SU-DHL-6 (cell line): ENCODE measurements at regions not wholly inside any gene's neighbourhood (a gene's known extent, or its start where the extent isn't known, plus 50 kb on each side); places are given as distances from the start of the nearest gene placed in this dataset.
"Not testable (repeated sequence)": the region's sequence is repeated elsewhere in the genome, so short reads cannot be mapped to it uniquely, and the experiment has no call there.

Experiments used
- H2AFZ ChIP-seq: fragments of 200-600 bp; sonication (generic); 2 replicates; pipeline ENCODE4 v1.6.1; 2014; ENCODE audit warnings: low read depth, mild to moderate bottlenecking, moderate library complexity, mixed read lengths, antibody characterized with exemption, low read length; ENCODE audit not compliant: severe bottlenecking
- H3F3A ChIP-seq: fragments of 200-600 bp; shearing (Covaris generic); 2 replicates; pipeline ENCODE4 v1.6.0; 2016; ENCODE audit warnings: antibody characterized with exemption, mild to moderate bottlenecking; ENCODE audit not compliant: insufficient read depth
- H3K27ac ChIP-seq: fragments of 200-600 bp; sonication (generic); 2 replicates; pipeline ENCODE4 v1.5.1; 2016; ENCODE audit warnings: low read depth, mild to moderate bottlenecking, low read length, moderate library complexity, mixed read lengths
- H3K27me3 ChIP-seq: fragments of 200-600 bp; sonication (generic), shearing (Covaris generic); 2 replicates; pipeline ENCODE4 v1.6.0; 2014; ENCODE audit warnings: mild to moderate bottlenecking, low read length
- H3K36me3 ChIP-seq: fragments of 200-600 bp; sonication (generic); 2 replicates; pipeline ENCODE4 v1.6.1; 2014; ENCODE audit warnings: mild to moderate bottlenecking, low read length, mixed read lengths
- H3K4me2 ChIP-seq: fragments of 300-600, 200-600 bp; shearing (Covaris generic), sonication (generic); 2 replicates; pipeline ENCODE4 v1.6.0; 2014; ENCODE audit warnings: low read length, low read depth, mild to moderate bottlenecking; ENCODE audit not compliant: poor library complexity, severe bottlenecking
- H3K4me3 ChIP-seq: fragments of 200-600 bp; sonication (generic); 2 replicates; pipeline ENCODE4 v1.5.1; 2014; ENCODE audit warnings: antibody characterized with exemption, low read length, mild to moderate bottlenecking, mixed read lengths; ENCODE audit not compliant: insufficient read depth, poor library complexity, severe bottlenecking
- H3K79me2 ChIP-seq: fragments of 200-600 bp; sonication (generic); 2 replicates; pipeline ENCODE4 v1.6.1; 2014; ENCODE audit warnings: mild to moderate bottlenecking, low read length, moderate library complexity; ENCODE audit not compliant: insufficient read depth
- H3K9ac ChIP-seq: fragments of 200-600 bp; sonication (generic); 2 replicates; pipeline ENCODE4 v1.7.0; 2014; ENCODE audit warnings: mild to moderate bottlenecking, low read length
- H3K9me2 ChIP-seq: fragments of 200-600 bp; sonication (generic); replicated peaks from 2 replicates; pipeline ENCODE4 v1.6.1; 2014; ENCODE audit warnings: low read length; ENCODE audit not compliant: insufficient read depth
- H3K9me3 ChIP-seq: fragments of 200-600 bp; sonication (generic); 2 replicates; pipeline ENCODE4 v1.6.1; 2014; ENCODE audit warnings: low read length, mixed read lengths; ENCODE audit not compliant: insufficient read depth
- H4K20me1 ChIP-seq: fragments of 200-600 bp; sonication (generic); 2 replicates; pipeline ENCODE4 v1.6.1; 2014; ENCODE audit warnings: low read depth, mild to moderate bottlenecking, antibody characterized with exemption, low read length, moderate library complexity, mixed read lengths
- EZH2phosphoT487 ChIP-seq: fragments of 200-600 bp; sonication (generic), shearing (Covaris generic); conservative IDR thresholded peaks from 2 replicates; pipeline ENCODE4 v1.6.1; 2018; ENCODE audit warnings: mild to moderate bottlenecking, antibody characterized with exemption, low read length, moderate library complexity, mixed read lengths
- TF ChIP-seq, protein P1 (sequence below): fragments of 200-600 bp; sonication (generic); IDR thresholded peaks from one replicate; pipeline ENCODE4 v1.5.1; 2017; ENCODE audit warnings: antibody characterized with exemption, mild to moderate bottlenecking, low read length, moderate library complexity; ENCODE audit not compliant: insufficient read depth, poor library complexity, severe bottlenecking

GRCh38 chr12:114812858-114813761 is 129.1 kb upstream of the TBX3 start:
- Histone ChIP-seq H2AFZ (no peak overlapping the region), H3K27ac (no peak overlapping the region), H3K9me3 (no peaks in the 10 kb centered on the region), H3K4me2 (no peak overlapping the region), H3K27me3 (no peaks in the 10 kb centered on the region), H3K4me3 (no peak overlapping the region), H3F3A (no peaks in the 10 kb centered on the region), H4K20me1 (no peaks in the 10 kb centered on the region), H3K36me3 (no peaks in the 10 kb centered on the region), H3K9me2 (no peaks in the 10 kb centered on the region), H3K79me2 (no peaks in the 10 kb centered on the region), H3K9ac (no peak overlapping the region)
- TF ChIP-seq, protein P1, sequence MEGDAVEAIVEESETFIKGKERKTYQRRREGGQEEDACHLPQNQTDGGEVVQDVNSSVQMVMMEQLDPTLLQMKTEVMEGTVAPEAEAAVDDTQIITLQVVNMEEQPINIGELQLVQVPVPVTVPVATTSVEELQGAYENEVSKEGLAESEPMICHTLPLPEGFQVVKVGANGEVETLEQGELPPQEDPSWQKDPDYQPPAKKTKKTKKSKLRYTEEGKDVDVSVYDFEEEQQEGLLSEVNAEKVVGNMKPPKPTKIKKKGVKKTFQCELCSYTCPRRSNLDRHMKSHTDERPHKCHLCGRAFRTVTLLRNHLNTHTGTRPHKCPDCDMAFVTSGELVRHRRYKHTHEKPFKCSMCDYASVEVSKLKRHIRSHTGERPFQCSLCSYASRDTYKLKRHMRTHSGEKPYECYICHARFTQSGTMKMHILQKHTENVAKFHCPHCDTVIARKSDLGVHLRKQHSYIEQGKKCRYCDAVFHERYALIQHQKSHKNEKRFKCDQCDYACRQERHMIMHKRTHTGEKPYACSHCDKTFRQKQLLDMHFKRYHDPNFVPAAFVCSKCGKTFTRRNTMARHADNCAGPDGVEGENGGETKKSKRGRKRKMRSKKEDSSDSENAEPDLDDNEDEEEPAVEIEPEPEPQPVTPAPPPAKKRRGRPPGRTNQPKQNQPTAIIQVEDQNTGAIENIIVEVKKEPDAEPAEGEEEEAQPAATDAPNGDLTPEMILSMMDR, result no peak
- TF ChIP-seq EZH2phosphoT487, result no peak

GRCh38 chr12:114812384-114812783 is 128.4 kb upstream of the TBX3 start:
- Histone ChIP-seq H3K9me3 (no peaks in the 10 kb centered on the region), H3K79me2 (no peaks in the 10 kb centered on the region), H3K36me3 (no peaks in the 10 kb centered on the region), H3K4me2 (no peak overlapping the region), H3F3A (no peaks in the 10 kb centered on the region), H3K27ac (no peak overlapping the region), H3K9ac (no peak overlapping the region), H4K20me1 (no peaks in the 10 kb centered on the region), H3K27me3 (no peaks in the 10 kb centered on the region), H3K9me2 (no peaks in the 10 kb centered on the region), H2AFZ (no peak overlapping the region), H3K4me3 (no peak overlapping the region)
- TF ChIP-seq, protein P1, result no peak
- TF ChIP-seq EZH2phosphoT487, result no peak

DNA sequence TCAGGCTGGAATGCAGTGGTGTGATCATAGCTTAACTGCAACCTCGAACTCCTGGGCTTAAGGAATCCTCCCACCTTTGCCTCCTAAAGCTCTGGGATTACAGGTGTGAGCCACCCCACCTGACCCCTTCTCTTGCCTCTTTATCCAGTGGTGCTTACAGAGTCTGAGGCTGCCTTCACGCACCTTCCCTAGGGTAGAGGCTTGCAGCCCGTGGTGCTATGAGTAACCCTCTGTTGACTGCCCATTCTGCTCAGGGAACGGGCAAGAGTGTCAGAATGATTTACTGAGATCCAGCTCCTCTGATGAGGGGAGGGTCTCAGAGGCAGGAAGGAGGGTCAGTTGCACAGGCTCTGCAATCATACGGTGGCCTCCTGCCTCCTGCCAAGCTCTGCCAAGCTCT is 125.1 kb upstream of the TBX3 start:
- Histone ChIP-seq H3F3A (no peaks in the 10 kb centered on the region), H2AFZ (no peak overlapping the region), H3K4me2 (no peak overlapping the region), H3K36me3 (no peaks in the 10 kb centered on the region), H3K79me2 (no peaks in the 10 kb centered on the region), H3K9me2 (no peaks in the 10 kb centered on the region), H3K27ac (no peak overlapping the region), H3K4me3 (no peak overlapping the region), H3K27me3 (no peaks in the 10 kb centered on the region), H4K20me1 (no peaks in the 10 kb centered on the region), H3K9me3 (no peaks in the 10 kb centered on the region), H3K9ac (no peak overlapping the region)
- TF ChIP-seq, protein P1, result no peak
- no peak for TF ChIP-seq EZH2phosphoT487

DNA sequence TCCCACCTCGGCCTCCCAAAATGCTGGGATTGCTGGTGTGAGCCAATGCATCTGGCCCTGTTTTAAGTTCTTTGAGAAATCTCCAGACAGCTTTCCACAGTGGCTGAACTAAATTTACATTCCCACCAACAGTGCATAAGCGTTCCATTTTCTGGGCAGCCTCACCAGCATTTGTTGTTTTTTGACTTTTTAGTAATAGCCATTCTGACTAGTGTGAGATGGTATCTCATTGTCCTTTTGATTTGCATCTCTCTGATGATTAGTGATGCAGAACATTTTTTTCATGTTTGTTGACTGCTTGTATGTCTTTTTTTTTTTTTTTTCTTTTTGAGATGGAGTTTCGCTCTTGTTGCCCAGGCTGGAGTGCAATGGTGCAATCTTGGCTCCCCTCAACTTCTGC is 117.4 kb upstream of the TBX3 start:
- not testable (repeated sequence) for H3K36me3 ChIP-seq, H3F3A ChIP-seq, H3K79me2 ChIP-seq, H3K4me3 ChIP-seq, H4K20me1 ChIP-seq, H3K9me3 ChIP-seq, H3K4me2 ChIP-seq, H3K9me2 ChIP-seq, H3K9ac ChIP-seq, H3K27me3 ChIP-seq, H3K27ac ChIP-seq, H2AFZ ChIP-seq

DNA sequence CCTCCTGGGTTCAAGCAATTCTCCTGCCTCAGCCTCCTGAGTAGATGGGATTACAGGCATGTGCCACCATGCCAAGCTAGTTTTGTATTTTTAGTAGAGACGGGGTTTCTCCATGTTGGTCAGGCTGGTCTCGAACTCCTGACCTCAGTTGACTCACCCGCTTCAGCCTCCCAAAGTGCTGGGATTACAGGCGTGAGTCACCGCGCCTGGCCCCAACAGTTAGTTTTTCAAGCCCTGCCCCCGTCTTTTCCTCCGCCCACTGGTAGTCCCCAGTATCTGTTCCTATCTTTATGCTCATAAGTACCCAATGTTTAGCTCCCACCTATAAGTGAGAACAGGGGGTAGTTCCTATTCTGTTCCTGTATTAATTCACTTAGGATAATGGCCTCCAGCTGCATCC is 116.6 kb upstream of the TBX3 start:
- H3K36me3 ChIP-seq, H3K9ac ChIP-seq, H3K4me3 ChIP-seq, H3F3A ChIP-seq, H2AFZ ChIP-seq, H4K20me1 ChIP-seq, H3K27ac ChIP-seq, H3K9me2 ChIP-seq, H3K9me3 ChIP-seq, H3K79me2 ChIP-seq, H3K4me2 ChIP-seq, H3K27me3 ChIP-seq: not testable (repeated sequence)
